H9 (cell line): ENCODE measurements at regions not wholly inside any gene's neighbourhood (a gene's known extent, or its start where the extent isn't known, plus 50 kb on each side); places are given as distances from the start of the nearest gene placed in this dataset.

Experiments used
- DNase-seq: peaks from one replicate; pipeline ENCODE4 v3.0.0-alpha.2; 2017
- H2AFZ ChIP-seq: one replicate; pipeline ENCODE4 v1.6.1; 2013; ENCODE audit warnings: mild to moderate bottlenecking, low read length, control low read depth, moderate library complexity
- H2AK5ac ChIP-seq: 2 replicates; pipeline ENCODE4 v1.6.1; 2013; ENCODE audit warnings: low read length, control low read depth, mixed read lengths; ENCODE audit not compliant: insufficient read length
- H2BK120ac ChIP-seq: one replicate; pipeline ENCODE4 v1.6.1; 2013; ENCODE audit warnings: low read depth, mild to moderate bottlenecking, low read length, control low read depth, inconsistent platforms; ENCODE audit not compliant: poor library complexity, severe bottlenecking
- H2BK12ac ChIP-seq: 2 replicates; pipeline ENCODE4 v1.6.1; 2013; ENCODE audit warnings: low read length, control low read depth, mixed read lengths, low read depth; ENCODE audit not compliant: insufficient read length
- H2BK15ac ChIP-seq: 2 replicates; pipeline ENCODE4 v1.6.1; 2013; ENCODE audit warnings: low read depth, low read length, control low read depth
- H2BK20ac ChIP-seq: one replicate; pipeline ENCODE4 v1.6.1; 2013; ENCODE audit warnings: low read depth, mild to moderate bottlenecking, low read length, control low read depth, inconsistent platforms; ENCODE audit not compliant: poor library complexity, severe bottlenecking
- H2BK5ac ChIP-seq: 2 replicates; pipeline ENCODE4 v1.6.1; 2013; ENCODE audit warnings: low read length, control low read depth, mixed read lengths; ENCODE audit not compliant: insufficient read length
- H3K14ac ChIP-seq: 2 replicates; pipeline ENCODE4 v1.6.1; 2013; ENCODE audit warnings: low read length, control low read depth; ENCODE audit not compliant: insufficient read depth
- H3K18ac ChIP-seq: 2 replicates; pipeline ENCODE4 v1.6.1; 2013; ENCODE audit warnings: low read depth, mild to moderate bottlenecking, mixed read lengths, low read length, control low read depth; ENCODE audit not compliant: insufficient read length
- H3K23ac ChIP-seq: 2 replicates; pipeline ENCODE4 v1.6.1; 2013; ENCODE audit warnings: low read length, control low read depth, mixed read lengths, low read depth; ENCODE audit not compliant: insufficient read length
- H3K23me2 ChIP-seq: 2 replicates; pipeline ENCODE4 v1.6.1; 2013; ENCODE audit warnings: low read depth, mild to moderate bottlenecking, mixed read lengths, low read length, control low read depth; ENCODE audit not compliant: insufficient read length, poor library complexity, severe bottlenecking
- H3K27ac ChIP-seq: 2 replicates; pipeline ENCODE4 v1.5.1; 2013; ENCODE audit warnings: low read length, control low read depth, mixed read lengths, low read depth; ENCODE audit not compliant: insufficient read length
- H3K27me3 ChIP-seq: 2 replicates; pipeline ENCODE4 v1.6.1; 2013; ENCODE audit warnings: low read length, control low read depth, inconsistent platforms; ENCODE audit not compliant: insufficient read depth
- H3K4ac ChIP-seq: 2 replicates; pipeline ENCODE4 v1.6.1; 2013; ENCODE audit warnings: low read depth, mild to moderate bottlenecking, control low read depth, inconsistent platforms, low read length, moderate library complexity
- H3K4me1 ChIP-seq: 2 replicates; pipeline ENCODE4 v1.6.1; 2013; ENCODE audit warnings: low read length, control low read depth, inconsistent platforms; ENCODE audit not compliant: insufficient read depth
- H3K4me2 ChIP-seq: 2 replicates; pipeline ENCODE4 v1.6.1; 2013; ENCODE audit warnings: low read length, control low read depth, mixed read lengths; ENCODE audit not compliant: insufficient read length, insufficient read depth
- H3K56ac ChIP-seq: 2 replicates; pipeline ENCODE4 v1.6.1; 2013; ENCODE audit warnings: low read depth, mild to moderate bottlenecking, mixed read lengths, low read length, control low read depth; ENCODE audit not compliant: insufficient read length
- H3K79me1 ChIP-seq: 2 replicates; pipeline ENCODE4 v1.6.1; 2013; ENCODE audit warnings: low read depth, mild to moderate bottlenecking, moderate library complexity, low read length, control low read depth, inconsistent platforms; ENCODE audit not compliant: insufficient read depth, poor library complexity, severe bottlenecking
- H3K79me2 ChIP-seq: 2 replicates; pipeline ENCODE4 v1.6.1; 2013; ENCODE audit warnings: low read length, control low read depth, inconsistent platforms; ENCODE audit not compliant: insufficient read depth
- H3K9ac ChIP-seq: 2 replicates; pipeline ENCODE4 v1.6.1; 2013; ENCODE audit warnings: low read length, control low read depth, mixed read lengths; ENCODE audit not compliant: insufficient read length; ENCODE audit errors: extremely low read depth
- H3K9me3 ChIP-seq: one replicate; pipeline ENCODE4 v1.6.1; 2013; ENCODE audit warnings: low read depth, low read length, inconsistent platforms; ENCODE audit not compliant: control insufficient read depth
- H3T11ph ChIP-seq: one replicate; pipeline ENCODE4 v1.6.1; 2013; ENCODE audit warnings: mild to moderate bottlenecking, low read length, control low read depth, inconsistent platforms
- H4K20me1 ChIP-seq: one replicate; pipeline ENCODE4 v1.6.1; 2013; ENCODE audit not compliant: control insufficient read depth, insufficient read length, insufficient read depth
- H4K5ac ChIP-seq: 2 replicates; pipeline ENCODE4 v1.6.1; 2013; ENCODE audit warnings: low read depth, mild to moderate bottlenecking, mixed read lengths, low read length, control low read depth; ENCODE audit not compliant: insufficient read length
- H4K8ac ChIP-seq: replicated peaks from 2 replicates; pipeline ENCODE4 v1.6.1; 2013; ENCODE audit warnings: low read length, control low read depth, mixed read lengths, low read depth; ENCODE audit not compliant: insufficient read length
- H4K91ac ChIP-seq: 2 replicates; pipeline ENCODE4 v1.6.1; 2013; ENCODE audit warnings: low read depth, mild to moderate bottlenecking, moderate library complexity, mixed read lengths, low read length, control low read depth; ENCODE audit not compliant: insufficient read length
- H3K27ac Mint-ChIP-seq, 3 experiments: 2 replicates in 2 of 3; 3 replicates in 1 of 3; pipeline ENCODE4 v1.8.0; 2020 to 2021; ENCODE audit warnings: mixed read lengths in 3 of 3, mild to moderate bottlenecking in 1 of 3, moderate library complexity in 1 of 3
- H3K27me3 Mint-ChIP-seq: 2 replicates; pipeline ENCODE4 v1.8.0; 2021; ENCODE audit warnings: low read depth, mild to moderate bottlenecking, moderate library complexity, mixed read lengths
- H3K36me3 Mint-ChIP-seq, 3 experiments: 2 replicates in 2 of 3; 3 replicates in 1 of 3; pipeline ENCODE4 v1.8.0; 2020 to 2021; ENCODE audit warnings: low read depth in 3 of 3, mixed read lengths in 3 of 3; ENCODE audit not compliant: insufficient read depth in 1 of 3
- H3K4me1 Mint-ChIP-seq, 2 experiments: 2 replicates each; pipeline ENCODE4 v1.8.0; 2020; ENCODE audit warnings: mixed read lengths in 2 of 2
- H3K4me3 Mint-ChIP-seq, 2 experiments: 2 replicates in 1 of 2; 3 replicates in 1 of 2; pipeline ENCODE4 v1.8.0; 2020 to 2021; ENCODE audit warnings: mild to moderate bottlenecking in 2 of 2, mixed read lengths in 2 of 2, moderate library complexity in 1 of 2
- H3K9me3 Mint-ChIP-seq, 2 experiments: 2 replicates in 1 of 2; 3 replicates in 1 of 2; pipeline ENCODE4 v1.8.0; 2020; ENCODE audit warnings: mild to moderate bottlenecking in 2 of 2, mixed read lengths in 2 of 2, moderate library complexity in 1 of 2
- CTCF ChIP-seq: fragments of 200-600 bp; sonication (generic); conservative IDR thresholded peaks from 3 replicates; pipeline ENCODE4 v1.8.0; 2021; ENCODE audit warnings: antibody characterized with exemption, mild to moderate bottlenecking
- WGBS: extraction: QIAGEN DNeasy Blood & Tissue Kit; methylation state at CpG from one replicate; pipeline ENCODE4 v1.1.7; 2013; ENCODE audit warnings: missing lambda C conversion rate, low lambda C conversion rate, mixed read lengths; ENCODE audit not compliant: insufficient read length; ENCODE audit errors: extremely low coverage; 5-methylcytosine and 5-hydroxymethylcytosine counted together

GRCh38 chr7:32379510-32380112, 110.6 kb downstream of the LSM5 start:
- no peaks in the 10 kb centered on the region for H3K9me3 ChIP-seq
- no peak overlapping the region for H4K8ac ChIP-seq
- H4K5ac ChIP-seq: no peak overlapping the region
- no peak overlapping the region for H4K91ac ChIP-seq
- H2BK20ac ChIP-seq: no peak overlapping the region
- no peak overlapping the region for H3K18ac ChIP-seq
- no peak overlapping the region for H2BK120ac ChIP-seq
- Mint-ChIP-seq H3K36me3 (no peaks in the 10 kb centered on the region), H3K9me3 (no peaks in the 10 kb centered on the region), H3K27me3 (peaks cover 14% of the 10 kb centered on the region), H3K27ac (no peak overlapping the region), H3K4me1 (peaks cover 5 to 14% of the 10 kb centered on the region in 2 experiments), H3K4me3 (no peak overlapping the region)
- H3K56ac ChIP-seq: no peak overlapping the region
- H3K4me1 ChIP-seq: no peaks in the 10 kb centered on the region
- H3K79me1 ChIP-seq: no peaks in the 10 kb centered on the region
- TF ChIP-seq CTCF: no peak
- no peak overlapping the region for H2BK15ac ChIP-seq
- no peak overlapping the region for H3K9ac ChIP-seq
- H2BK5ac ChIP-seq: no peak overlapping the region
- no peak overlapping the region for H3K23ac ChIP-seq
- H2BK12ac ChIP-seq: no peak overlapping the region
- no peaks in the 10 kb centered on the region for H3K23me2 ChIP-seq
- no peak for DNase-seq
- H2AK5ac ChIP-seq: no peak overlapping the region
- no peak overlapping the region for H3K4me2 ChIP-seq
- no peak overlapping the region for H3K14ac ChIP-seq
- H3K27me3 ChIP-seq: no peaks in the 10 kb centered on the region
- H4K20me1 ChIP-seq: no peaks in the 10 kb centered on the region
- H3T11ph ChIP-seq: no peak overlapping the region
- WGBS: no CpG with 5 or more reads among the region's 2 CpGs
- no peak overlapping the region for H3K4ac ChIP-seq
- no peaks in the 10 kb centered on the region for H3K79me2 ChIP-seq
- H2AFZ ChIP-seq: no peak overlapping the region
- no peak overlapping the region for H3K27ac ChIP-seq
